Fibroblast of skin of back (primary cell): ENCODE measurements at regions not wholly inside any gene's neighbourhood (a gene's known extent, or its start where the extent isn't known, plus 50 kb on each side); places are given as distances from the start of the nearest gene placed in this dataset.
A peak's percentile ranks its signal among the peaks of the same experiment; 100 is the strongest.
"Not testable (repeated sequence)": the region's sequence is repeated elsewhere in the genome, so short reads cannot be mapped to it uniquely, and the experiment has no call there.

Source experiments
- DNase-seq: peaks from one replicate; pipeline ENCODE4 v3.0.0-alpha.2; 2013

DNA sequence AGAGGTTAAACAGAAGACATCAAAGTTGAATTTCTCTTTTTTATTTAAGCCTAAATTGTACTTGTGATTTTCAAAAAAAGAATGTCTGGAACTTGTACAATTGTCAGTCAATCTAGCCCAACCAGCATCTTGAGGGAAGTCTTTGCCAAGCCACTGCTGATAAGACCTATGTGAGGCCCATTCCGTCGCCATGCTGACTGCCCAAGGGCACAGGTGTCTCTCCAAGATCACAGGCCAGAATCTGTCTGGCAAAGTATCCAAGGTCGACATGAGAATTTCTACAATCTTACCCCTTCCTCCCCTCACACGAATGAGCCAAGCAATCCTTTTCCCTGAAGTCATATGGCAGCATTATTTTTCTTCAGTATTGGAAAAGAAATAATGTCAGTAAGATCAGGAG lies 614.5 kb downstream of the CBLN4 start:
- no peak for DNase-seq

GRCh38 chr20:55386686-55387085 lies 618.6 kb downstream of the CBLN4 start:
- DNase-seq: no peak

DNA sequence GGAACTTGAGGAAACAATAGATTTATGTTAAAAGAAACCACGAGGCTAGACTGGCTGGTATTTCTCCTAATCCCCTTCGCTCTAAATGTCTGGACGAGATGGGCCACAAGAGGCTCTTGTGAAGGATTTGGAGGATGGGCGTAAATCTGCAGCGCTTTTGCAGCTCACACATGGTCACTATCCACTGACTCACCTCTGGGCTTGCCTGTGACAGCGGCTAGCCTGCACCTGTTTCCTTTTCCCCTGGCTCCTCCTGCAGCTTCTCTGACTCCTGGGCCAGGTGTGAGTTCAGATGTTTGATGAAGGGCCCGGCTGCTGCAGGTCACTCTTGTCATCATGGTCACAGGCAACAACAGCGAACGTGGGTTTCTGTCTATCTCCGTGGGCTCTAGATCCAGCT lies 629.4 kb downstream of the CBLN4 start:
- no peak for DNase-seq

DNA sequence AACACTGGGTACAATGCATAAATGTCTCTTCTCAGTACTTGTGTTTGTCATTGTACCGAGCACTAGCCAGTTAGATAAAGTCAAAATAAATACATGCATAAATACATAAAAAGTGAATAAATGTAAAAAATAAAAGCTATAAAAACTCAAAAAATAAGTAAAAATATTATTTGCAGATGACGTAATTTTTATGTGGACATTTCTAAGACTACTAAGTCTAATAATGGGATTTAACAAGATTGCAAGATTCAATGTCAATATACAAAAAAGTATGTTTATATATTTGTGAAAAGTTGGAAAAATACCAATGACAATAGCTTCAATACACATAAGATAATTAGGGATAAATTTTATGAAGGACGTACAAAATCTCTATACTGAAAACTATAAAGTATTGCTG lies 639.6 kb downstream of the CBLN4 start:
- no peak for DNase-seq

DNA sequence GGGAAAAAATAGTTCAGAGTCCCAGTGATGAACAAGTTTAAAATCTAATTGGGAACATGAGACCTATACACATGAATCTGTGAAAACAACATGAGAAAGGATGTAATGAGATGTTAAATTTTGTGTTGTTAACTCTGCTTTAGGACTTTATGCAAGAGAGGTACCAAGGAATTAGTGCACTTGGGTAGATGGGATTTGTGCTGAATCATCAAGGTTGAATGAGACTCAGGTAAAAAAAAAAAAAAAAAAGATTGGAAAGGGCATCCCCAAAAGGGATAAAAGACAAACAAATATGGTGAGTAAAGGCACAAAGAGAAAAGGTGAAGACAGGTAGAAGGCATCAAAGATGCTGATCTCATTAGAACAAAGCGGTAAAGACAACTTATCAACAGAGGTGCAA lies 644.4 kb downstream of the CBLN4 start:
- DNase-seq: no peak

DNA sequence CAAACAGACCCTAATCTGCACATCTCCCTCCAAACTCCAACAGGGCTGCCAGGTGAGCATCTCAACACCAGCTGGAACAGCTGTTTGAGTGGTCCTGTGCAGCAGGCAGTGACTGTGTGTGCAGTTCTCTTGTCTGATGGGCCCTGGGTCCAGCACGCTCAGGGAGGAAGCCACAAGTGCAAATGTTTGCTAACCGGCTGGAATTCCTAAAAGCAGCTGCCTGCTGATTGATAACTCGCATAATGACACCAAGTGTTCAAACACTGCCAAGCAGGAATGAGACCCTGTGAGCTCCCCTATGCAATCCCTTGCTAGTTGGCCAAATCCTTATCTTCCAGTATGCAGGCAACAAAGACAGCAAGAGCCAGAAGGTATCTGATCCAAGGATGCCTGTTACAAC lies 650.6 kb downstream of the CBLN4 start:
- DNase-seq: no peak

GRCh38 chr20:55353206-55353605 lies 652.1 kb downstream of the CBLN4 start:
- peak; percentile 81 for DNase-seq

- DNase-seq: no peak
Observed at GRCh38 chr20:55348223-55348622, 657.1 kb downstream of the CBLN4 start.

DNA sequence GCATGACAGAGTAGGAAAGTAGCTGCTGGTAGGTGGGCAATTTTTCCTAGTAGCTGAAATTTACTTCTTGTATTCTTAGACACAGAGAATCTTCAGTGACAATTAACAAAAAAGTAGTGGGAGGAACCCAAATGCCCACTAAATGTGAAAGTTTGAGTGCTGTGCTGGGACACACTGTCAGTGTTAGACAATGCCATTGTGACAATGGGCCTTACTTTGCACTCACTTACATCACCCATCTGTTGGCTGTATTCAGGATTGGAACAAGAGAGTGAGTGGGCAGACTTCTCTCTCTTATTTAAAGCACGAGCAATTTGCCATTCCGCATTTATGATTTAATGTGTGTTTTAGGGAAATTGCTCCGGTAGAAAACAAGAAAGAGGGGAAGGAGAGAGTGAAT lies 662.5 kb downstream of the CBLN4 start:
- DNase-seq: no peak

DNA sequence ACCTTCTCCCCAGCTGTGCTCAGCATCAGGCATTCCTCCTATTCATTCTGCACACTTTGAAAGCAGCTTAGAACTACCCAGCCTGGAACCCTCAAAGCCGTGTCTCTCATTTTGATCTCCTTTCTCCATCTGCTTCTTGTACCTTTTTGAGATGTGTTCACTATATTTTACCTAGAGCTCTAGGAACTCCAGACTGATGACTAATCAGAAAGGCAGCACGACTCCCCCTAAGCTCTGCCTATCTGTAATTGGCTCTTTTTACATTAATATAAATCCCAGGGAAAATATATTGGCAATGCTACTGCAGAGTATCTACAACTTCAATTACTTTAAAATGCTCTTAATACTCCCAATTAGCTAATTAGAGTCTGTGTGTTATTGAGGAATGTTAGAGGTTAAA lies 671.5 kb downstream of the CBLN4 start:
- no peak for DNase-seq

- DNase-seq: no peak
Observed at GRCh38 chr20:55329108-55329507, 676.2 kb downstream of the CBLN4 start.

- no peak for DNase-seq
Observed at GRCh38 chr20:55322745-55323144, 682.6 kb downstream of the CBLN4 start.

GRCh38 chr20:55316753-55317152 lies 688.6 kb downstream of the CBLN4 start:
- no peak for DNase-seq

DNA sequence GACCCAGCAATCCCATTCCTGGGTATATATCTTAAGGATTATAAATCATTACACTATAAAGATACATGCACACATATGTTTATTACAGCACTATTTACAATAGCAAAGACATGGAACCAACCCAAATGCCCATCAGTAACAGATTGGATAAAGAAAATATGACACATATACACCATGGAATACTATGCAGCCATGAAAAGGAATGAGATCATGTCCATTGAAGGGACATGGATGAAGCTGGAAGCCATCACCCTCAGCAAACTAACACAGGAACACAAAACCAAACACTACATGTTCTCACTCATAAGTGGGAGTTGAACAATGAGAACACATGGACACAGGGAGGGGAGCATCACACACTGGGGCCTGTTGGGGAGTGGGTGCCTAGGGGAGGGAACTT lies 694.5 kb downstream of the CBLN4 start:
- not testable (repeated sequence) for DNase-seq

- DNase-seq: no peak
Observed at GRCh38 chr20:55291261-55291660, 714.1 kb downstream of the CBLN4 start.

DNA sequence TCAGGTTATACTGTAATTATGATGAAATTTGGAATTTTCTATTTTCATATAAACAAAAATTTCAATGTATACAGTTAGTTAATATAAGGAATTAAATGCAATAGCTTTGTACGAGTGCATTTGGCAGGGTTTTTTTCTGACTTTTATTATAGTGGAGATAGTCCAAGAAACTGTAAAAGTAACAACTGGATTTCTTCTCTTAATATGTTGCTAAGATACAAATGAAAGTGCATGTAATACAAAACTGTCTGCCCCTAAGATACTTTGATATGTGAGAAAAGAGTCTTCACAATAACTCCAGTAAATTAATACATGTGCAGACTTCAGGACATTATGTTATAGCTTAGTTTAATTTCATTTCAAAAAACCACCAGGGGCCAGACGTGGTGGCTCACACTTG lies 721.4 kb downstream of the CBLN4 start:
- no peak for DNase-seq

- no peak for DNase-seq
Observed at GRCh38 chr20:55273149-55273548, 732.2 kb downstream of the CBLN4 start.

DNA sequence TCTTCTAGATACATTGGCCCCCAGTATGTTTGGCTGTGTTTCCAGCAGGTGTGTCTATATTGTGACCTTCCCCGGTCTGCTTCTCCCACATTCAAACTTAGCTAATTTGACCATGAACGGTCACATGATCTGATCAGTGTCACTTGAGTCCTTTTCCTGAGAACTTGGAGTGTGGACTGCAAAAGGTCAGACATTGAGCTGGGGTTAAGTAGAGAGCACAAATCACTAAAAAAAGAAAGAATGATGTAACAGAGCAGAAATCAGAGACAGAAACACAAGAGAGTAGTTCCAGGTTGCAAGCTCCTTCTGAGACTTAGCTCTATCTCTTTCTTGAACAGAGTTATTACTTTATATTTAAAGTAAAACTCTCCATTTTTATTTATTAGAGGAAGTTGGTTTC lies 733.9 kb downstream of the CBLN4 start:
- DNase-seq: no peak

GRCh38 chr20:55269913-55270312 lies 735.4 kb downstream of the CBLN4 start:
- DNase-seq: peak; percentile 68

GRCh38 chr20:55266361-55266760 lies 739.0 kb downstream of the CBLN4 start:
- DNase-seq: no peak

DNA sequence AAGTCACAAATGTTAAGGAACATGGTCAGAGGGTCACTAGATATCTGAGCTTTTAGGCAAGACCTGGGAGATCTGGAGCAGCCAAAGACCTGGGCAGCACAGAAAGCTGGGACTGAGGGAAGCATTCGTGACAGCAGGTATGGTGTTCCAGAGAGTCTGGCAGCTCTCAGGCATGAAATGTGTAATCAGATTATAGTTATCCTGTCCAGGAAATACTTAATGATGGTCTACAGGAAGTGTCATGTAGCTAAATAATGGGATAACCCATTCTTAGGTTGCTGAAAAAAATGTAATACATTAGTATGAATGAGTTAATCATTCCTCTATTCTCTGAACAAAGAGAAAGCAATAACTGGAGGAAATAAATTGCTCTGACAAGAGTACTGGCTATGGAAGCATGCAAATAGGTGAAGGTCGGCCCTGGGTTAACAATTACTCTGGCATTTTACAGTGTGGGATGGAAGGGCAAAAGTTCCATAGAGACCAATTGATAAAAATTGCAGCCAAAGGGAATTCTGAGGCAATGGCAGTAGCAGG lies 740.5 kb downstream of the CBLN4 start:
- no peak for DNase-seq

DNA sequence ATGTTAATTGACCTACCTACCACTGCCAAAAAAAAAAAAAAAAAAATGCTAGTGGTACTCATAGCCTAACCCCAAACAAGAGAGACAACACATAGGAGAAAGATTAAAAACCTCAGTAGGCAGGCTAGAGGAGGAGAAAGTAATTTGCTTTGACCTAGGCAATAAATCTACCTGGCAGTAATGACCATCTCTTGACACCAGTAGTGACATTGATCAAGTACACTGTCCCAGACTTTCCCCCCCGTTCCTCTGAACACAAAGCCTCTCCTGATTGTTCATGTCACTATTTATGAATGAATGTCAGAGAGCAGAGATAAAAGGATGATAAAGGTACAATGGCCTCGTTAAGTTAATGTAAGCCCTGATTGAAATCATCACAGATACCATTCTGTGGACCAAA lies 746.8 kb downstream of the CBLN4 start:
- DNase-seq: no peak

- no peak for DNase-seq
Observed at GRCh38 chr20:55255016-55255415, 750.3 kb downstream of the CBLN4 start.

GRCh38 chr20:55253781-55254180 lies 751.5 kb downstream of the CBLN4 start:
- DNase-seq: peak; percentile 62

DNA sequence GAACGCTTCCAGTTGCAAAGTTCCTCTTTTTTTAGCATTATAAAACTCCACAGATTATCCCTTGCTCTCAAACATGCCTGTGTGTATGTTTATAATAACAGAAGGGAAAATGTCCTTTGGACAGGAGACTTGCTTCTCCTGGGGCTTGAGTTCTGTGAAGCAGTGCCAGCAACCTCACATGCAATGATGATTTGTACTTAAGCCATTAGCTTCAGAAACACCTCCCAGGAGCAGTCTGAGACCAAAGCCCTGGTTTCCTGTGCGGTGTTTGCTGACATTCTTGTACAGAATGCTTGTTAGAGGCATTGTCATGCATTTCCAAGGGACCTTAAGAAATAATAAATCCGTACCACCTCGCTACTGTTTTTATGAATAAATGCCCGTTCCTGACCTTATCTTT lies 752.8 kb downstream of the CBLN4 start:
- DNase-seq: no peak

- DNase-seq: no peak
Observed at GRCh38 chr20:55251170-55251569, 754.1 kb downstream of the CBLN4 start.
